HCT116 (cell line): ENCODE measurements at regions not wholly inside any gene's neighbourhood (a gene's known extent, or its start where the extent isn't known, plus 50 kb on each side); places are given as distances from the start of the nearest gene placed in this dataset.

ENCODE experiments used
- ATAC-seq: fragments of 200-7000 bp; cut with Tn5 transposase; 2 replicates; pipeline ENCODE4 v1.9.1; 2020; ENCODE audit warnings: mild to moderate bottlenecking, moderate library complexity
- BruUV-seq: library from RNA; stranded (reverse); fragments of 400-500 nt; replicated peaks from 2 replicates; lab custom pipeline; 2021; lab: Mats Ljungman, UMichigan
- CTCF ChIA-PET: fragments of 300-600 bp; sonication (Branson Sonifier 250); formaldehyde crosslinking; loops from one replicate; lab custom pipeline; 2021; ENCODE audit warnings: antibody characterized with exemption; lab: Charles Lee
- POLR2A ChIA-PET: fragments of 300-600, 350-600 bp; sonication (Branson Sonifier 250); formaldehyde crosslinking; loops from one replicate; lab custom pipeline; 2021; ENCODE audit warnings: antibody characterized with exemption; lab: Charles Lee
- RAD21 ChIA-PET, 2 experiments: fragments of 300-600 bp; sonication (Branson Sonifier 250); formaldehyde crosslinking; loops; one replicate each; lab custom pipeline; 2023; ENCODE audit warnings: low total read pairs in 2 of 2; ENCODE audit not compliant: uncharacterized antibody in 2 of 2, unreplicated experiment in 2 of 2, low non-redundant PET in 1 of 2; lab: Charles Lee
- DNase-seq: peaks from one replicate; pipeline ENCODE4 v3.0.0-alpha.2; 2010; ENCODE audit warnings: low read depth, low spot score
- H2AFZ ChIP-seq: fragments of 200-600 bp; shearing (Covaris generic), sonication (generic); 2 replicates; pipeline ENCODE4 v1.6.1; 2017; ENCODE audit warnings: low read depth, mixed run types, mixed read lengths, antibody characterized with exemption, low read length; ENCODE audit not compliant: poor library complexity, severe bottlenecking
- H3K27ac ChIP-seq: 2 replicates; pipeline ENCODE4 v1.5.1; 2012; ENCODE audit warnings: low read depth, low read length
- H3K27me3 ChIP-seq: fragments of 200-600 bp; sonication (generic); 2 replicates; pipeline ENCODE4 v1.6.1; 2016; ENCODE audit warnings: mixed run types, low read length, mixed read lengths; ENCODE audit not compliant: insufficient read depth
- H3K36me3 ChIP-seq, 2 experiments: fragments of 200-500 bp in 1 of 2; fragments of 200-600 bp in 1 of 2; sonication (Bioruptor generic) in 1 of 2; sonication (generic) in 1 of 2; 2 replicates each; pipeline versions ENCODE4 v1.5.1 to v1.6.1; 2014 to 2016; ENCODE audit warnings: low read length in 2 of 2, inconsistent platforms in 1 of 2, mixed read lengths in 1 of 2, mixed run types in 1 of 2; ENCODE audit not compliant: insufficient read depth in 2 of 2, control insufficient read depth in 1 of 2
- H3K4me1 ChIP-seq, 2 experiments: fragments of 200-600 bp in 1 of 2; sonication (generic) in 1 of 2; 2 replicates each; pipeline versions ENCODE4 v1.5.1 to v1.6.1; 2012 to 2017; ENCODE audit warnings: low read length in 2 of 2, inconsistent platforms in 1 of 2, mild to moderate bottlenecking in 1 of 2, mixed read lengths in 1 of 2, mixed run types in 1 of 2, moderate library complexity in 1 of 2; ENCODE audit not compliant: insufficient read depth in 2 of 2, control insufficient read depth in 1 of 2
- H3K4me2 ChIP-seq: fragments of 200-600 bp; sonication (generic); 2 replicates; pipeline ENCODE4 v1.6.1; 2017; ENCODE audit warnings: mixed run types, low read length, mixed read lengths
- H3K4me3 ChIP-seq, 2 experiments: fragments of 200-600 bp in 1 of 2; sonication (generic) in 1 of 2; replicated peaks in 1 of 2; 2 replicates each; pipeline ENCODE4 v1.5.1; 2011 to 2016; ENCODE audit warnings: low read length in 2 of 2, control low read depth in 1 of 2, low read depth in 1 of 2, mild to moderate bottlenecking in 1 of 2, mixed read lengths in 1 of 2, mixed run types in 1 of 2
- H3K79me2 ChIP-seq: fragments of 200-600 bp; sonication (generic); 2 replicates; pipeline ENCODE4 v1.6.1; 2017; ENCODE audit warnings: mild to moderate bottlenecking, mixed run types, low read length, moderate library complexity, mixed read lengths; ENCODE audit not compliant: insufficient read depth
- H3K9ac ChIP-seq: fragments of 200-600 bp; sonication (generic); 2 replicates; pipeline ENCODE4 v1.6.1; 2016; ENCODE audit warnings: low read length, mixed read lengths
- H3K9me2 ChIP-seq: fragments of 200-600 bp; sonication (generic), shearing (Covaris generic); 2 replicates; pipeline ENCODE4 v1.6.1; 2017; ENCODE audit warnings: mixed run types, mild to moderate bottlenecking, moderate library complexity; ENCODE audit not compliant: insufficient read depth
- H3K9me3 ChIP-seq, 2 experiments: fragments of 200-500 bp in 1 of 2; fragments of 200-600 bp in 1 of 2; sonication (Bioruptor generic) in 1 of 2; sonication (generic) in 1 of 2; 2 replicates each; pipeline ENCODE4 v1.6.1; 2014 to 2017; ENCODE audit warnings: low read length in 2 of 2, mixed read lengths in 2 of 2, inconsistent platforms in 1 of 2, low read depth in 1 of 2, mild to moderate bottlenecking in 1 of 2, mixed run types in 1 of 2, moderate library complexity in 1 of 2; ENCODE audit not compliant: control insufficient read depth in 1 of 2, insufficient read depth in 1 of 2
- H4K20me1 ChIP-seq: fragments of 200-600 bp; sonication (generic), shearing (Covaris generic); 2 replicates; pipeline ENCODE4 v1.6.1; 2017; ENCODE audit warnings: mixed run types, mild to moderate bottlenecking, moderate library complexity; ENCODE audit not compliant: insufficient read depth
- CBX3 ChIP-seq: IDR thresholded peaks from 2 replicates; pipeline ENCODE4 v1.6.1; 2012; ENCODE audit warnings: low read depth
- CEBPB ChIP-seq: IDR thresholded peaks from 2 replicates; pipeline ENCODE4 v1.6.1; 2012; ENCODE audit warnings: low read depth
- EGR1 ChIP-seq: IDR thresholded peaks from 2 replicates; pipeline ENCODE4 v1.6.1; 2012; ENCODE audit warnings: low read depth
- ELF1 ChIP-seq: IDR thresholded peaks from 2 replicates; pipeline ENCODE4 v1.6.1; 2012; ENCODE audit warnings: low read depth, borderline replicate concordance
- EZH2phosphoT487 ChIP-seq: fragments of 200-600 bp; IDR thresholded peaks from 2 replicates; pipeline ENCODE4 v1.6.1; 2018; ENCODE audit warnings: antibody characterized with exemption, borderline replicate concordance
- FOSL1 ChIP-seq: IDR thresholded peaks from 2 replicates; pipeline ENCODE4 v1.6.1; 2012; ENCODE audit warnings: low read depth
- JUND ChIP-seq: IDR thresholded peaks from 2 replicates; pipeline ENCODE4 v1.6.1; 2012
- RAD21 ChIP-seq: IDR thresholded peaks from 2 replicates; pipeline ENCODE4 v1.6.1; 2012; ENCODE audit warnings: low read depth, mild to moderate bottlenecking
- SIN3A ChIP-seq: IDR thresholded peaks from 2 replicates; pipeline ENCODE4 v1.6.1; 2012; ENCODE audit warnings: low read depth
- SP1 ChIP-seq: IDR thresholded peaks from 2 replicates; pipeline ENCODE4 v1.6.1; 2012; ENCODE audit warnings: low read depth
- SRF ChIP-seq: IDR thresholded peaks from 2 replicates; pipeline ENCODE4 v1.6.1; 2012; ENCODE audit warnings: low read depth
- TCF7L2 ChIP-seq: IDR thresholded peaks from 2 replicates; pipeline ENCODE4 v1.7.0; 2011; ENCODE audit warnings: borderline replicate concordance, inconsistent platforms; ENCODE audit not compliant: insufficient read depth, insufficient read length; ENCODE audit errors: extremely low read depth
- ZFX ChIP-seq: fragments of 450-650 bp; IDR thresholded peaks from 2 replicates; pipeline ENCODE4 v1.6.1; 2017
- ZNF274 ChIP-seq: fragments of 200-500 bp; sonication (Bioruptor generic); IDR thresholded peaks from 2 replicates; pipeline ENCODE4 v1.6.1; 2014; ENCODE audit warnings: mild to moderate bottlenecking, low read depth, low read length, inconsistent platforms
- intact Hi-C: fragments of 100-400 bp; cut with micrococcal nuclease; formaldehyde crosslinking; loops from 2 replicates; pipeline ENCODE4 v1.10.0; 2022
- TF ChIP-seq, protein P1 (sequence below): IDR thresholded peaks from 2 replicates; pipeline ENCODE4 v1.6.1; 2012
- TF ChIP-seq, protein P2 (sequence below): IDR thresholded peaks from 2 replicates; pipeline ENCODE4 v1.6.1; 2012
- TF ChIP-seq, protein P3 (sequence below), 3 experiments: fragments of 200-600 bp in 1 of 3; sonication (generic) in 1 of 3; IDR thresholded peaks in 2 of 3; conservative IDR thresholded peaks in 1 of 3; 2 replicates each; pipeline ENCODE4 v1.5.1; 2012 to 2017; ENCODE audit warnings: low read depth in 2 of 3, low read length in 2 of 3, antibody characterized with exemption in 1 of 3, borderline replicate concordance in 1 of 3, control low read depth in 1 of 3, mild to moderate bottlenecking in 1 of 3, mixed read lengths in 1 of 3, mixed run types in 1 of 3, moderate library complexity in 1 of 3; ENCODE audit not compliant: insufficient read depth in 1 of 3
- TF ChIP-seq, protein P4 (sequence below): IDR thresholded peaks from 2 replicates; pipeline ENCODE4 v1.6.1; 2011; ENCODE audit warnings: mild to moderate bottlenecking, low read length, moderate library complexity; ENCODE audit not compliant: insufficient replicate concordance; ENCODE audit errors: extremely low read depth
- TF ChIP-seq, protein P5 (sequence below): IDR thresholded peaks from 2 replicates; pipeline ENCODE4 v1.6.1; 2012; ENCODE audit warnings: low read depth

DNA sequence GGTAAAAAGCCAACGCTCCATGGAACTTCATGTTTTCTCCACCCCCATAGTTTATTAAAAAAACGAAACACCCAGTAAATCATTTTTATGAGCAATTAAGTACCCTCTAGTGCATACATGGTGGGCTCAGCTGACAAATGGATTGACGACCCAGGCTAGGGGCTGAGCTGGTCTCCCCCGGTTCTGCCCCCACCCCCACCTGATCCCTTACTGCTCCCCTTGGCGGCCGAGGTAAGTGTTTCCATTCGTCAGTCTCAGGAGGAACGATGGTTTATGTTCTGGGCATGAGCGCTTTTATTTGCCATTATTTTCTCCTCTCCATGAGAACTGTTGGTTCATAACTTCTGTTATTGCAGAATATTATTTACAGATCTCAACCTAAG, 233.9 kb upstream of the C1orf174 start:
- no peak for ATAC-seq
- no peak overlapping the region for H3K4me3 ChIP-seq
- no peaks in the 10 kb centered on the region for H4K20me1 ChIP-seq
- RAD21 ChIA-PET: no interaction called here
- H2AFZ ChIP-seq: no peak overlapping the region
- no peaks in the 10 kb centered on the region for H3K4me1 ChIP-seq
- H3K9me2 ChIP-seq: no peaks in the 10 kb centered on the region
- no peak overlapping the region for H3K27ac ChIP-seq
- BruUV-seq: no TSS peak
- intact Hi-C loops: no loop called here
- H3K36me3 ChIP-seq: no peaks in the 10 kb centered on the region
- H3K27me3 ChIP-seq: peaks cover 3% of the 10 kb centered on the region
- POLR2A ChIA-PET: no interaction called here
- no peaks in the 10 kb centered on the region for H3K79me2 ChIP-seq
- CTCF ChIA-PET: no interaction called here
- TF ChIP-seq, protein P1, sequence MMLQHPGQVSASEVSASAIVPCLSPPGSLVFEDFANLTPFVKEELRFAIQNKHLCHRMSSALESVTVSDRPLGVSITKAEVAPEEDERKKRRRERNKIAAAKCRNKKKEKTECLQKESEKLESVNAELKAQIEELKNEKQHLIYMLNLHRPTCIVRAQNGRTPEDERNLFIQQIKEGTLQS: no peak
- TF ChIP-seq CEBPB (no peak), JUND (no peak), TCF7L2 (no peak), FOSL1 (no peak), SIN3A (no peak), SRF (no peak), EZH2phosphoT487 (no peak), ZFX (no peak), ZNF274 (no peak), SP1 (no peak), ELF1 (no peak), CBX3 (no peak), EGR1 (no peak), RAD21 (no peak)
- TF ChIP-seq, protein P2, sequence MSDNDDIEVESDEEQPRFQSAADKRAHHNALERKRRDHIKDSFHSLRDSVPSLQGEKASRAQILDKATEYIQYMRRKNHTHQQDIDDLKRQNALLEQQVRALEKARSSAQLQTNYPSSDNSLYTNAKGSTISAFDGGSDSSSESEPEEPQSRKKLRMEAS: no peak
- TF ChIP-seq, protein P3, sequence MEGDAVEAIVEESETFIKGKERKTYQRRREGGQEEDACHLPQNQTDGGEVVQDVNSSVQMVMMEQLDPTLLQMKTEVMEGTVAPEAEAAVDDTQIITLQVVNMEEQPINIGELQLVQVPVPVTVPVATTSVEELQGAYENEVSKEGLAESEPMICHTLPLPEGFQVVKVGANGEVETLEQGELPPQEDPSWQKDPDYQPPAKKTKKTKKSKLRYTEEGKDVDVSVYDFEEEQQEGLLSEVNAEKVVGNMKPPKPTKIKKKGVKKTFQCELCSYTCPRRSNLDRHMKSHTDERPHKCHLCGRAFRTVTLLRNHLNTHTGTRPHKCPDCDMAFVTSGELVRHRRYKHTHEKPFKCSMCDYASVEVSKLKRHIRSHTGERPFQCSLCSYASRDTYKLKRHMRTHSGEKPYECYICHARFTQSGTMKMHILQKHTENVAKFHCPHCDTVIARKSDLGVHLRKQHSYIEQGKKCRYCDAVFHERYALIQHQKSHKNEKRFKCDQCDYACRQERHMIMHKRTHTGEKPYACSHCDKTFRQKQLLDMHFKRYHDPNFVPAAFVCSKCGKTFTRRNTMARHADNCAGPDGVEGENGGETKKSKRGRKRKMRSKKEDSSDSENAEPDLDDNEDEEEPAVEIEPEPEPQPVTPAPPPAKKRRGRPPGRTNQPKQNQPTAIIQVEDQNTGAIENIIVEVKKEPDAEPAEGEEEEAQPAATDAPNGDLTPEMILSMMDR (IDR thresholded peaks at IDR 0.05 in 2 of 3, conservative IDR thresholded peaks at IDR 0.05 in 1 of 3; ENCODE audit: borderline replicate concordance in 1 of 3, insufficient read depth in 1 of 3, low read depth in 2 of 3, low read length in 2 of 3): no peak
- TF ChIP-seq, protein P4, sequence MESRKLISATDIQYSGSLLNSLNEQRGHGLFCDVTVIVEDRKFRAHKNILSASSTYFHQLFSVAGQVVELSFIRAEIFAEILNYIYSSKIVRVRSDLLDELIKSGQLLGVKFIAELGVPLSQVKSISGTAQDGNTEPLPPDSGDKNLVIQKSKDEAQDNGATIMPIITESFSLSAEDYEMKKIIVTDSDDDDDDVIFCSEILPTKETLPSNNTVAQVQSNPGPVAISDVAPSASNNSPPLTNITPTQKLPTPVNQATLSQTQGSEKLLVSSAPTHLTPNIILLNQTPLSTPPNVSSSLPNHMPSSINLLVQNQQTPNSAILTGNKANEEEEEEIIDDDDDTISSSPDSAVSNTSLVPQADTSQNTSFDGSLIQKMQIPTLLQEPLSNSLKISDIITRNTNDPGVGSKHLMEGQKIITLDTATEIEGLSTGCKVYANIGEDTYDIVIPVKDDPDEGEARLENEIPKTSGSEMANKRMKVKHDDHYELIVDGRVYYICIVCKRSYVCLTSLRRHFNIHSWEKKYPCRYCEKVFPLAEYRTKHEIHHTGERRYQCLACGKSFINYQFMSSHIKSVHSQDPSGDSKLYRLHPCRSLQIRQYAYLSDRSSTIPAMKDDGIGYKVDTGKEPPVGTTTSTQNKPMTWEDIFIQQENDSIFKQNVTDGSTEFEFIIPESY: no peak
- TF ChIP-seq, protein P5, sequence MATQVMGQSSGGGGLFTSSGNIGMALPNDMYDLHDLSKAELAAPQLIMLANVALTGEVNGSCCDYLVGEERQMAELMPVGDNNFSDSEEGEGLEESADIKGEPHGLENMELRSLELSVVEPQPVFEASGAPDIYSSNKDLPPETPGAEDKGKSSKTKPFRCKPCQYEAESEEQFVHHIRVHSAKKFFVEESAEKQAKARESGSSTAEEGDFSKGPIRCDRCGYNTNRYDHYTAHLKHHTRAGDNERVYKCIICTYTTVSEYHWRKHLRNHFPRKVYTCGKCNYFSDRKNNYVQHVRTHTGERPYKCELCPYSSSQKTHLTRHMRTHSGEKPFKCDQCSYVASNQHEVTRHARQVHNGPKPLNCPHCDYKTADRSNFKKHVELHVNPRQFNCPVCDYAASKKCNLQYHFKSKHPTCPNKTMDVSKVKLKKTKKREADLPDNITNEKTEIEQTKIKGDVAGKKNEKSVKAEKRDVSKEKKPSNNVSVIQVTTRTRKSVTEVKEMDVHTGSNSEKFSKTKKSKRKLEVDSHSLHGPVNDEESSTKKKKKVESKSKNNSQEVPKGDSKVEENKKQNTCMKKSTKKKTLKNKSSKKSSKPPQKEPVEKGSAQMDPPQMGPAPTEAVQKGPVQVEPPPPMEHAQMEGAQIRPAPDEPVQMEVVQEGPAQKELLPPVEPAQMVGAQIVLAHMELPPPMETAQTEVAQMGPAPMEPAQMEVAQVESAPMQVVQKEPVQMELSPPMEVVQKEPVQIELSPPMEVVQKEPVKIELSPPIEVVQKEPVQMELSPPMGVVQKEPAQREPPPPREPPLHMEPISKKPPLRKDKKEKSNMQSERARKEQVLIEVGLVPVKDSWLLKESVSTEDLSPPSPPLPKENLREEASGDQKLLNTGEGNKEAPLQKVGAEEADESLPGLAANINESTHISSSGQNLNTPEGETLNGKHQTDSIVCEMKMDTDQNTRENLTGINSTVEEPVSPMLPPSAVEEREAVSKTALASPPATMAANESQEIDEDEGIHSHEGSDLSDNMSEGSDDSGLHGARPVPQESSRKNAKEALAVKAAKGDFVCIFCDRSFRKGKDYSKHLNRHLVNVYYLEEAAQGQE: no peak
- H3K4me2 ChIP-seq: no peak overlapping the region
- no peaks in the 10 kb centered on the region for H3K9me3 ChIP-seq
- no peak overlapping the region for H3K9ac ChIP-seq
- no peak for DNase-seq
